H9 (cell line): ENCODE measurements at regions not wholly inside any gene's neighbourhood (a gene's known extent, or its start where the extent isn't known, plus 50 kb on each side); places are given as distances from the start of the nearest gene placed in this dataset.

Experiments used
- DNase-seq: peaks from one replicate; pipeline ENCODE4 v3.0.0-alpha.2; 2017
- H2AFZ ChIP-seq: one replicate; pipeline ENCODE4 v1.6.1; 2013; ENCODE audit warnings: mild to moderate bottlenecking, low read length, control low read depth, moderate library complexity
- H2AK5ac ChIP-seq: 2 replicates; pipeline ENCODE4 v1.6.1; 2013; ENCODE audit warnings: low read length, control low read depth, mixed read lengths; ENCODE audit not compliant: insufficient read length
- H2BK120ac ChIP-seq: one replicate; pipeline ENCODE4 v1.6.1; 2013; ENCODE audit warnings: low read depth, mild to moderate bottlenecking, low read length, control low read depth, inconsistent platforms; ENCODE audit not compliant: poor library complexity, severe bottlenecking
- H2BK12ac ChIP-seq: 2 replicates; pipeline ENCODE4 v1.6.1; 2013; ENCODE audit warnings: low read length, control low read depth, mixed read lengths, low read depth; ENCODE audit not compliant: insufficient read length
- H2BK15ac ChIP-seq: 2 replicates; pipeline ENCODE4 v1.6.1; 2013; ENCODE audit warnings: low read depth, low read length, control low read depth
- H2BK20ac ChIP-seq: one replicate; pipeline ENCODE4 v1.6.1; 2013; ENCODE audit warnings: low read depth, mild to moderate bottlenecking, low read length, control low read depth, inconsistent platforms; ENCODE audit not compliant: poor library complexity, severe bottlenecking
- H2BK5ac ChIP-seq: 2 replicates; pipeline ENCODE4 v1.6.1; 2013; ENCODE audit warnings: low read length, control low read depth, mixed read lengths; ENCODE audit not compliant: insufficient read length
- H3K14ac ChIP-seq: 2 replicates; pipeline ENCODE4 v1.6.1; 2013; ENCODE audit warnings: low read length, control low read depth; ENCODE audit not compliant: insufficient read depth
- H3K18ac ChIP-seq: 2 replicates; pipeline ENCODE4 v1.6.1; 2013; ENCODE audit warnings: low read depth, mild to moderate bottlenecking, mixed read lengths, low read length, control low read depth; ENCODE audit not compliant: insufficient read length
- H3K23ac ChIP-seq: 2 replicates; pipeline ENCODE4 v1.6.1; 2013; ENCODE audit warnings: low read length, control low read depth, mixed read lengths, low read depth; ENCODE audit not compliant: insufficient read length
- H3K23me2 ChIP-seq: 2 replicates; pipeline ENCODE4 v1.6.1; 2013; ENCODE audit warnings: low read depth, mild to moderate bottlenecking, mixed read lengths, low read length, control low read depth; ENCODE audit not compliant: insufficient read length, poor library complexity, severe bottlenecking
- H3K27ac ChIP-seq: 2 replicates; pipeline ENCODE4 v1.5.1; 2013; ENCODE audit warnings: low read length, control low read depth, mixed read lengths, low read depth; ENCODE audit not compliant: insufficient read length
- H3K27me3 ChIP-seq: 2 replicates; pipeline ENCODE4 v1.6.1; 2013; ENCODE audit warnings: low read length, control low read depth, inconsistent platforms; ENCODE audit not compliant: insufficient read depth
- H3K4ac ChIP-seq: 2 replicates; pipeline ENCODE4 v1.6.1; 2013; ENCODE audit warnings: low read depth, mild to moderate bottlenecking, control low read depth, inconsistent platforms, low read length, moderate library complexity
- H3K4me1 ChIP-seq: 2 replicates; pipeline ENCODE4 v1.6.1; 2013; ENCODE audit warnings: low read length, control low read depth, inconsistent platforms; ENCODE audit not compliant: insufficient read depth
- H3K4me2 ChIP-seq: 2 replicates; pipeline ENCODE4 v1.6.1; 2013; ENCODE audit warnings: low read length, control low read depth, mixed read lengths; ENCODE audit not compliant: insufficient read length, insufficient read depth
- H3K56ac ChIP-seq: 2 replicates; pipeline ENCODE4 v1.6.1; 2013; ENCODE audit warnings: low read depth, mild to moderate bottlenecking, mixed read lengths, low read length, control low read depth; ENCODE audit not compliant: insufficient read length
- H3K79me1 ChIP-seq: 2 replicates; pipeline ENCODE4 v1.6.1; 2013; ENCODE audit warnings: low read depth, mild to moderate bottlenecking, moderate library complexity, low read length, control low read depth, inconsistent platforms; ENCODE audit not compliant: insufficient read depth, poor library complexity, severe bottlenecking
- H3K79me2 ChIP-seq: 2 replicates; pipeline ENCODE4 v1.6.1; 2013; ENCODE audit warnings: low read length, control low read depth, inconsistent platforms; ENCODE audit not compliant: insufficient read depth
- H3K9ac ChIP-seq: 2 replicates; pipeline ENCODE4 v1.6.1; 2013; ENCODE audit warnings: low read length, control low read depth, mixed read lengths; ENCODE audit not compliant: insufficient read length; ENCODE audit errors: extremely low read depth
- H3K9me3 ChIP-seq: one replicate; pipeline ENCODE4 v1.6.1; 2013; ENCODE audit warnings: low read depth, low read length, inconsistent platforms; ENCODE audit not compliant: control insufficient read depth
- H3T11ph ChIP-seq: one replicate; pipeline ENCODE4 v1.6.1; 2013; ENCODE audit warnings: mild to moderate bottlenecking, low read length, control low read depth, inconsistent platforms
- H4K20me1 ChIP-seq: one replicate; pipeline ENCODE4 v1.6.1; 2013; ENCODE audit not compliant: control insufficient read depth, insufficient read length, insufficient read depth
- H4K5ac ChIP-seq: 2 replicates; pipeline ENCODE4 v1.6.1; 2013; ENCODE audit warnings: low read depth, mild to moderate bottlenecking, mixed read lengths, low read length, control low read depth; ENCODE audit not compliant: insufficient read length
- H4K8ac ChIP-seq: replicated peaks from 2 replicates; pipeline ENCODE4 v1.6.1; 2013; ENCODE audit warnings: low read length, control low read depth, mixed read lengths, low read depth; ENCODE audit not compliant: insufficient read length
- H4K91ac ChIP-seq: 2 replicates; pipeline ENCODE4 v1.6.1; 2013; ENCODE audit warnings: low read depth, mild to moderate bottlenecking, moderate library complexity, mixed read lengths, low read length, control low read depth; ENCODE audit not compliant: insufficient read length
- H3K27ac Mint-ChIP-seq, 3 experiments: 2 replicates in 2 of 3; 3 replicates in 1 of 3; pipeline ENCODE4 v1.8.0; 2020 to 2021; ENCODE audit warnings: mixed read lengths in 3 of 3, mild to moderate bottlenecking in 1 of 3, moderate library complexity in 1 of 3
- H3K27me3 Mint-ChIP-seq: 2 replicates; pipeline ENCODE4 v1.8.0; 2021; ENCODE audit warnings: low read depth, mild to moderate bottlenecking, moderate library complexity, mixed read lengths
- H3K36me3 Mint-ChIP-seq, 3 experiments: 2 replicates in 2 of 3; 3 replicates in 1 of 3; pipeline ENCODE4 v1.8.0; 2020 to 2021; ENCODE audit warnings: low read depth in 3 of 3, mixed read lengths in 3 of 3; ENCODE audit not compliant: insufficient read depth in 1 of 3
- H3K4me1 Mint-ChIP-seq, 2 experiments: 2 replicates each; pipeline ENCODE4 v1.8.0; 2020; ENCODE audit warnings: mixed read lengths in 2 of 2
- H3K4me3 Mint-ChIP-seq, 2 experiments: 2 replicates in 1 of 2; 3 replicates in 1 of 2; pipeline ENCODE4 v1.8.0; 2020 to 2021; ENCODE audit warnings: mild to moderate bottlenecking in 2 of 2, mixed read lengths in 2 of 2, moderate library complexity in 1 of 2
- H3K9me3 Mint-ChIP-seq, 2 experiments: 2 replicates in 1 of 2; 3 replicates in 1 of 2; pipeline ENCODE4 v1.8.0; 2020; ENCODE audit warnings: mild to moderate bottlenecking in 2 of 2, mixed read lengths in 2 of 2, moderate library complexity in 1 of 2
- CTCF ChIP-seq: fragments of 200-600 bp; sonication (generic); conservative IDR thresholded peaks from 3 replicates; pipeline ENCODE4 v1.8.0; 2021; ENCODE audit warnings: antibody characterized with exemption, mild to moderate bottlenecking
- WGBS: extraction: QIAGEN DNeasy Blood & Tissue Kit; methylation state at CpG from one replicate; pipeline ENCODE4 v1.1.7; 2013; ENCODE audit warnings: missing lambda C conversion rate, low lambda C conversion rate, mixed read lengths; ENCODE audit not compliant: insufficient read length; ENCODE audit errors: extremely low coverage; 5-methylcytosine and 5-hydroxymethylcytosine counted together

GRCh38 chr10:83897626-83898025 lies 241.7 kb upstream of the GHITM start:
- H3K4me1 Mint-ChIP-seq = no peaks in the 10 kb centered on the region
- no peaks in the 10 kb centered on the region for H3K79me2 ChIP-seq
- no peak overlapping the region for H3K23ac ChIP-seq
- H3K36me3 Mint-ChIP-seq = peaks cover 0 to 8% (median 6%) of the 10 kb centered on the region in 3 experiments; a peak in 6 of 7 replicates
- H3K4me2 ChIP-seq = no peak overlapping the region
- no peak overlapping the region for H2AFZ ChIP-seq
- no peaks in the 10 kb centered on the region for H4K20me1 ChIP-seq
- H4K5ac ChIP-seq = no peak overlapping the region
- H3K18ac ChIP-seq = no peak overlapping the region
- no peak overlapping the region for H3T11ph ChIP-seq
- H4K91ac ChIP-seq = no peak overlapping the region
- H3K4me3 Mint-ChIP-seq = no peak overlapping the region
- no peaks in the 10 kb centered on the region for H3K23me2 ChIP-seq
- H3K56ac ChIP-seq = no peak overlapping the region
- no peak overlapping the region for H3K4ac ChIP-seq
- peaks cover 6% of the 10 kb centered on the region; the same call in 1 of the 2 replicates for H3K27me3 Mint-ChIP-seq
- no peaks in the 10 kb centered on the region for H3K27me3 ChIP-seq
- no peaks in the 10 kb centered on the region for H3K79me1 ChIP-seq
- H2BK120ac ChIP-seq = no peak overlapping the region
- H3K9ac ChIP-seq = no peak overlapping the region
- H4K8ac ChIP-seq = no peak overlapping the region
- H2BK5ac ChIP-seq = no peak overlapping the region
- no peak overlapping the region for H2BK12ac ChIP-seq
- no peak overlapping the region for H2AK5ac ChIP-seq
- no peaks in the 10 kb centered on the region for H3K9me3 ChIP-seq
- TF ChIP-seq CTCF = no peak
- no CpG with 5 or more reads among the region's 1 CpG for WGBS
- no peak overlapping the region for H2BK15ac ChIP-seq
- DNase-seq = no peak
- no peak overlapping the region for H3K27ac ChIP-seq
- H3K14ac ChIP-seq = no peak overlapping the region
- H3K9me3 Mint-ChIP-seq = peaks cover 8 to 10% of the 10 kb centered on the region in 2 experiments
- H3K27ac Mint-ChIP-seq = no peak overlapping the region
- no peaks in the 10 kb centered on the region for H3K4me1 ChIP-seq
- no peak overlapping the region for H2BK20ac ChIP-seq
